ENCODE measurements at regions not wholly inside any gene's neighbourhood (a gene's known extent, or its start where the extent isn't known, plus 50 kb on each side); places are given as distances from the start of the nearest gene placed in this dataset.

DNA sequence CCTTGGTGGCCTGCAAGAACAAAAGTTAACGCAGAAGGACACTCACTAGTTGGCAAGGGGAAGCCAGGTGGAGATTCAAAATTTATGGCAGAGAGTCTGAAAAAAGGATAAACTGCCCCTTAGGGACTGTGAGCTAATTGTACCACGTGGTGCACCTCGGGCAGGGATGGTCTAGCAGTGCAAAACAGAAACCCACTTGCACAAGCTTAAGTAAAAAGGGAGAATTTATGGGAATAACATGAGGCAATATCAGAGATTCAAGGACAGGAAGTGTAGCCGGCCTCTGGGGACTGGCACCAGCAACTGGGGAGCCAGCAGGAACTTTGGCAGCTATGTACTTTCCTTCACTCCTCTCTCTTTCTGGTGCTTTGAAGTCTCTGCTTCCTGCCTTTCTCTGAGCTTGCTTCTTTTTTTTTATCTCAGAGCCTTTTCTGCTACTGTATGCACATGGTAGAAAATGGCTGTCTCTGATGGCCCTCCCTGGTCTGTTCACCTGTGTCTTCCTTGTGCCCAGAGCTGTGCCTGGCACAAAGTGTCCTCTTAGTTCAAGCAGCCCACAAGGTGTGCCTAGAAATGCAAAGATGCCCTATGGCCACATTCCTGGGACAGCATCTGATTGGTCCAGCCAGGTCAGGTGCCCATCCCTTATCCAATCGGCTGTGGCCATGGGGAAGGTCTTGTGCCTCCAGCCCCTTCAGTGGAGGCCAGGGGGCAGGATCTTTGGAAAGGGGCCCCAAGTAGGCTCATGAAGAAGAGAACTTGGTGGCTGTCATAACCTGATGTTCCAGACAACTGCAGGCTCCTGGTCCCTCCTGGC is 114.8 kb upstream of the ATP6AP2 start:
- DNase-seq (ENCODE audit: low read depth), result no peak
- in situ Hi-C loops (cut with HindIII; ENCODE audit: low pct_unique_long_range_greater_than_20kb, low sequenced_read_pairs), result no loop called here

DNA sequence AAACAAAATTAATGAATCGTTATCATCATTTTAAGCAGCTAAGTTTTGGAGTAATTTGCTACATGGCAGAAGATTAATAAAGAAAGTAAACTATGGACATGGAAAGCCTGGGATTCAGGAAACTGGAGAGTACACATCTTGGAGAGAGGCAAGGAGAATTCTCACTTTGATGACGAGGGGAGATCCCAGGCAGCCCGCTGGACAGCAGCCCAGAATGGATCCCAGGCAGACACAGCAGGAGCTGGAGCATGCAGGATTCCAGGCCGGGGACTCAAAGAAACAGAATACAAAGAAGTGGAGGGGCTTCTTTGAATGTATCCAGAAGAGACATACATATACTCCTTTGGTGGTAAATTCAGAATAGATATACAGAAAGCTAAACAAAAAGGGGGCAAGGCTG is 118.0 kb upstream of the ATP6AP2 start:
- no peak for DNase-seq (ENCODE audit: low read depth)
- in situ Hi-C loops (cut with HindIII; ENCODE audit: low pct_unique_long_range_greater_than_20kb, low sequenced_read_pairs), result no loop called here

DNA sequence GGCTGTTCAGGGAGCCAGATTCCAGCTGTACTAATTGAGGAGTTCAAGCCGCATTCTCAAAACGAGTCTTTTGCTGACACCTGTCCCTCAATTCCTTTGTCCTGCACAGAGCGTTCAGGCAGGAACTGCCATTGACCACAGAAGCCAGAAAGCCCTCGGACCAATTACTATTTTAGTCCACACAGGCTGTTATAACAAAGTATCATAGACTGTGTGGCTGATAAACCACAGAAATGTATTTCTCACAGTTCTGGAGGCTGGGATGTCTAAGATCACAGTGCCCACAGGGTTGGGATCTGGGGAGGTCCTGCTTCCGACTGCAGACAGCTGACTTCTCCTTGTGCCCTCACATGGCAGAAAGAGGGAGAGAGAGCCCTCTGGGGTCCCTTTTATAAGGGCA is 119.8 kb upstream of the ATP6AP2 start:
- in situ Hi-C loops (cut with HindIII; ENCODE audit: low pct_unique_long_range_greater_than_20kb, low sequenced_read_pairs), result no loop called here
- no peak for DNase-seq (ENCODE audit: low read depth)

DNA sequence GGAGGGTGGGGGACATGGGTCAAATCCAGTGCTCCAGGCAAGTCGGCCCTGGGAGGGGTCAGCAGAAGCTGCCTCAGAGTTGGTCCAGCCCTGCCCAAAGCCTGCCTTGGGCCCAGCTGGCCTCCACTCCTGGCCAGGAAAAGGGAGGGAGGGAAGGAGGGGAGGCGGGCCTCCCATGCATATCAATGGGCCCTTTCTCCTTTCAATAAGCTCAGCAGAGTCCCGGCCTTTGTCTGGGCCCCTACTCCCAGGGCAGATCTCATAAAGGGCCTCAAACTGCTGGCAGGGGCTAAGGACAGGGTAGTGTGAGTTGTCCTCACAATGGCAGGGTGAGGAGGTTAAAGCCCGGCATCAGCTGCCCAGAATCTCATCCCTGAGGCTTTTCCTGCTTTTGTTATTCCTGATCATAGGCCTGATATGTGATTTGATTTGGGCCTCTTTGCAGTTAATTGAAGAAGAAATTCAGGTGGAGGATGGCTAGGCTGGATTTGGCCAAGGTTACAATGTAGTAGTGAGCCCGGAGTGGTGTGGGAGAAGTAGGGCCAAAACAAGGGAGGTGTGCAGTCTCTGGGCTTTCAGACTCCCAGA is 121.1 kb upstream of the ATP6AP2 start:
- no peak for DNase-seq (ENCODE audit: low read depth)
- in situ Hi-C loops (cut with HindIII; ENCODE audit: low pct_unique_long_range_greater_than_20kb, low sequenced_read_pairs), result no loop called here

DNA sequence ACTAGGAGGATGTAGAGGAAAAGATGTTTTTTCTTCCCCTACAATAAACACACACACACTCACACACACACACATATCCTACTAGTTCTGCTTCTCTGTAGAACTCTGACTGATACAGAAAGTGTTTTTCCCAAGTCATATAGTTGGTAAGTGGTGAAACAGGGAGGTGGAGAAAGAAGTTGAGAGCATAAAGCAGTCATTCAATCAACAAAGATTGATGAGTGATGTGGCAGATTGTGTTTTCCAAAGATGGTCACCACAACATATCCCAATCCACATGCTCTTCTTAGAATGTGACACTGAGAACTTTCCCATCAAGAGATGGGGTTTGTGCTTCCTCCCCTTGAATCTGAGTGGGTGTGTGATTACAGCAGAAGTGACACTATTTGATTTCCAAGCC is 123.4 kb upstream of the ATP6AP2 start:
- in situ Hi-C loops (cut with HindIII; ENCODE audit: low pct_unique_long_range_greater_than_20kb, low sequenced_read_pairs), result no loop called here

DNA sequence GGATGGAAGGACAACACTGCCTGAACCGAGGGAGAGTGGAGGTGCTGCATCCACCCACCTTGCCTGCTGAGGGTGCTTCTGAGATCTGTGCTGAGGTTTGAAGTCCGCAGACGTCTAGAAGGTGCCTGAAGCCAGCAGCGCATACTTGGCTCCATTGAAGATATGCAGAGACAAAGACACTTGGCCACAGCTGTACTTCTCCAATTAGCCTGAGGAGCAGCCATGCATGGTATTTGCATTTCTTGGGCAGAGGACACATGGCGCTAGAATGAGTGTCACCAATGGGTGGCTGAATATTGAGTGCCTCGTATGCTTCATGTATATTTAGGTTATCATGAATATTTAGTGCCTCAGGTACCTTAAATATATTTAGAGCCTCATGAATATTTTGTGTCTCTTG is 128.7 kb upstream of the ATP6AP2 start:
- in situ Hi-C loops (cut with HindIII; ENCODE audit: low pct_unique_long_range_greater_than_20kb, low sequenced_read_pairs), result no loop called here

More for the DNA sequence above, 123.4 kb upstream of the ATP6AP2 start:
- DNase-seq (ENCODE audit: low read depth), result no peak

DNA sequence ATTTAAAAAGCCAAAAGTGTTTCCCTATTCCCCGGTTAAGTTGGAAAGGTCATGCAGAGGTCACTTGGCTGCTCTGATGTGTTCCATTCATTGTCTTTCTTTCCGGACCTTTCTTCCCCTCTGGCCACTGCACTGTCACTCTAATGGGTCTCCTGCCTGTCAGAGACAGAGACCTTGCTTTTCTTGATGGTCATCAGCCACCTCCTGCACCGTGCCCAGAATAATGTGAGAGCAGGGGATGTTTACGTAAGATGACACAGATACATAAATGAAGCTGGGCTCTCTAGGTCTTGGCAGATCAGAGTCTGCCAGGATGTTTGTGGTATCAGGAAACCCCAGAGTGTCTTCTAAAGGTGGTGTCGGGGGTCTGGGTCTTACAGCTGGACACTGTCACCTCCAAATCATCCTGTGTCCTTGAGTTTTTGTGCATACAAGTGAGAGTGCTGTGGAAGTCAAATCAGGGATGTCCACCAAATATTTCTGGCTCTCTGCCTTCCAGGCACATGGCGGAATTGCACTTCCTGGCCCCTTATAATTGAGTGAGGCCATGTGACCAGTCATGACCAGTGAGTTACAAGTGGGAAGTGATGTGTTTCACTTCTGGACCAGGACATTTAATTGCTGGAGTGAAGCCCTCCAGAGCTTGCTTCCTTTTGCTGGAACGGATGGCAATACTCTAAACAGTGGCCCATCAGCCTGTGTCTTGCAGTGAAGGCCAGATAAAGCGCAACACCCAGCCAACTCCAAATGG is 130.6 kb upstream of the ATP6AP2 start:
- no peak for DNase-seq (ENCODE audit: low read depth)
- in situ Hi-C loops (cut with HindIII; ENCODE audit: low pct_unique_long_range_greater_than_20kb, low sequenced_read_pairs), result no loop called here

More for the DNA sequence above, 128.7 kb upstream of the ATP6AP2 start:
- no peak for DNase-seq (ENCODE audit: low read depth)

DNA sequence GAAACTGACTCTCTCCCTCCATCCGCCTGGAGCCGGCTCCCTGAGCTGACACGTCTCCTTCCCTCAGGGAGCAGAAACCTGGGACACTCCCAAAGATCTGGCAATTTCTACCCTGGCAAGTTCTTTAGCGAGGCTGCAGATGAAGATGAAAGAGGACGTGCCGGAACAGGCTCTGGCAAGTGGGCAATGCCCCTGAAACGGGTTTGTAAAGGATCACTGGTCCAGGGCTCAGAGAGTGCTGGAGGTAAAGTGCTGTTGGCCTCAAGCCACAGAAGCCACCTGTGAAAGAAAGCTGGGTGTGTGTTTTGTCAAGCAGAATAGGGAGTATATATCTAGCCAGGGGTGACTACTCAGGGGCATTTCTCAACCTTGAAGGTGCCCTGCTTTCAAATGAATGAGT is 131.4 kb upstream of the ATP6AP2 start:
- in situ Hi-C loops (cut with HindIII; ENCODE audit: low pct_unique_long_range_greater_than_20kb, low sequenced_read_pairs), result no loop called here
- no peak for DNase-seq (ENCODE audit: low read depth)

DNA sequence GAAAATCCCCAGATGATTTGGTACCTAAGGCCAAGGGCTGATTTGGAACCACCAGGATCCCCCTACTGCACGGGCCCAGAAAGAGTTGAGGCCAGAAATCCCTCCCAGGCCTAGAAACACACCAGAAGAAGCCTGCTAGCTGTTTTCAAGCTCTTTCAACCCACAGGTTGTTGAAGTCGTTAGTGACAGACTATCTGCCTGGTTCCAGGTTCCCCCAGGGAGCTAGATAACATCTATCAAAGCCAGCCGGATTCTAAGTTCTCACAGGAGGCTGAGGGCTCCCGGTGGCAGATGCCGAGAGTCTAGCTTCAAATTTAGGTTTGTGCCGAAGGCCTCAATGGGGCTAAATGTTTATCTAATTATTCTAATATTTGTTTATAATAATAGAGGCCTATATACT is 132.0 kb upstream of the ATP6AP2 start:
- DNase-seq (ENCODE audit: low read depth), result no peak
- in situ Hi-C loops (cut with HindIII; ENCODE audit: low pct_unique_long_range_greater_than_20kb, low sequenced_read_pairs), result no loop called here

DNA sequence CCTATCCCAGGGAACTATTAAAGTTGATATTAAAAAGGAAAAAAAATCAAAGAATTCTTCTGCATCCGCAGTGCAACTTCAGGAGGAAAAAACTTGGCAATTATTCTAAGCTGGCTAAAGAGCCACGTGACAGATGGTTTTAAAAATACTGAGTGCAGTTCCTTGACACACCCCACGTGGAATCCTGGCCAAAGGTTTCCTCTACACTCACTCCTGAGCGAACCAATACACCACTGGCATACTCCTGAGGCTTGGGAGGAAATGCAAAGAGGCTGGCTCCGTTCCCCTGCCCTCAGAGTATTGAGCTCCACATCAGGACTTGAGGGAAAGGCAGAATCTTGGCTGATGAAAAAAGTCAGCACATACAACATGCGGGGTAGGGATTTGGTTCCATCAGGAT is 133.8 kb upstream of the ATP6AP2 start:
- no peak for DNase-seq (ENCODE audit: low read depth)
- in situ Hi-C loops (cut with HindIII; ENCODE audit: low pct_unique_long_range_greater_than_20kb, low sequenced_read_pairs), result no loop called here

DNA sequence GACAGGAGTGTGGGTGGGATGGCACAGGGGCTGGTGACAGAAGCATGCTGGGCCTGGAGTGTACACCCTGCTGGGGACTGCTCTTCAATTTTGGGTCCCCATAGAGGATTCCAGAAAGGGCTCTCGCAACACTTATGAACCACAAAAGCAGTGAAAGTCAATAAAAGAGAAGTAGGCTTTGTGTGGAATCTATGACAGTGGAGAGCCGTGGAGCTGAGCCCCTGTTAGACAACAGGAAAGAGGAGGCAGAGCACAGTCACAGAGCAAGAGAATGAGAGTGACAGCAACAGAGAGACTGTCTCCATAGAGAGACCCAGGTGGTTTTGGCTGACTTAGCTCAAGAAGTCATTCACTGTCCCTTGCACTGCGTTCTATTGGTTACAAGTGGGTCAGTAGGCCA is 135.1 kb upstream of the ATP6AP2 start:
- in situ Hi-C loops (cut with HindIII; ENCODE audit: low pct_unique_long_range_greater_than_20kb, low sequenced_read_pairs), result no loop called here
- no peak for DNase-seq (ENCODE audit: low read depth)

DNA sequence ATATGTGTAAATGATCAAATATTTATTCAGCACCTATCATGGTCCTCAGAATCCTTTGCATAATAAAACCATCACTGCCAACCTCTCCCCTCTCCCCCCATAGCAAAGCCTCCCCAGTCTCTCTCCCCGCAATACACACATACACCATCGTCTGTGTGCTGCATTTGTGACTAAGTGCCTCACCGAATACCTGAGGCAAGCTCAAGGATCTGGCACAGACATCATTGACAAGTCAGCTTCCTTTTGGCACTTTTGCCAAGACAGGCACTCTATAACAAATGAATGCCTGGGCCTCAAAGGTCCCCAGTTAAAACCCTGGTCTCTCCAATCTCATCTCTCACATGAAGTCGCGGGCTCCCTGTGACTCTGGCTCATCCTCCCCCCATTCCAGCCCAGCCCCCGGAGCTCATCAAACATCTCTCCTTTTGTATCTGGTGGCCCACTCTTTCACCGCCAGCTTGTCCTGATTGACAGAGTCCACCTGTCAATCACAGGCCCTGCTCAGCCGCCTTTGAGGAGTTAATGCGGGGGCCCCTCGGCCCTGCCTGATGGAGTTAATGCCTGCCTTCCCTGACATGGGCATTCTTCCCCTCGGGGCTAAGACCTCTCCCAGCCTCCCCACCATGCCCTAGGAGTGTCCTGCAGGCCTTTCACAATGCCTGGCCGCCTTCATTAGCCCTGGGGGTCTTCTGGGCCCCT is 135.8 kb upstream of the ATP6AP2 start:
- DNase-seq (ENCODE audit: low read depth), result no peak
- in situ Hi-C loops (cut with HindIII; ENCODE audit: low pct_unique_long_range_greater_than_20kb, low sequenced_read_pairs), result no loop called here

DNA sequence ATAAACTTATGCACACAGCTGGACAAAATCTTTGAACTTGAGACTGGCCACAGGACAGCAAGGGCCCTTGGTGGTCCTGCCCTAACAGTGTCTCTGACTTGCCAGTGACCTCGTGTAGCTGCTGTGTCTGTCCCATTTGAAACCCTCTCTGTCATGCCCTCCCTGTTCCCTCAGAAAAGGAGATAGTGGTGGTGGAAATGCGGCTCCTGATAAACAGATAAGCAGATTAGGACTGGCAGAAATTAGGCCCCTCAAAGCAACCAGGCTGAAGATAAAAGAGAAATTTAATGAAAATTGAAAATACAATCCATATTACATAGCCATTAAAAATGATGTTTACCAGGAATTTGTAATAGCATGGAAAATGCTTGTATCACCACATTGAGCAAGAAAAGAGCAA is 136.6 kb upstream of the ATP6AP2 start:
- in situ Hi-C loops (cut with HindIII; ENCODE audit: low pct_unique_long_range_greater_than_20kb, low sequenced_read_pairs), result no loop called here
- DNase-seq (ENCODE audit: low read depth), result no peak

DNA sequence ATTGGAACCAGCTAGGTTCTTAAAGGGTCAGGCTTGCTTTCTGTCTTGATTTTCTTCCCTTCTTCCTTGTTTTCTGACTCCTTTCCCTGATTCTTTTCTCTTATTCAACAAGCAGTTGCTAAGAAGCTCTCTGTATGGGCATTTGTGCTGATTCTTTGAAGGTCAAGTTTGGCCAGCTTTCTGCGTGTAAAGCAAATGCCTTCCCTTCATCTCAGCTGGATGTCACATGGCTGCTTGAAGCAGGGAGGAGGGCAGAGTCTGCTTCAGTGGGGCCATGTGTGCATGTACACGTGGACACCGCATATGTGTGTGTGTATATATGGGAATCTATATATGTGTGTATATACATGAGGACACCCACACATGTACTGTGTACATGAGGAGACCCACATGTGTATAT is 139.9 kb upstream of the ATP6AP2 start:
- no peak for DNase-seq (ENCODE audit: low read depth)
- in situ Hi-C loops (cut with HindIII; ENCODE audit: low pct_unique_long_range_greater_than_20kb, low sequenced_read_pairs), result no loop called here

DNA sequence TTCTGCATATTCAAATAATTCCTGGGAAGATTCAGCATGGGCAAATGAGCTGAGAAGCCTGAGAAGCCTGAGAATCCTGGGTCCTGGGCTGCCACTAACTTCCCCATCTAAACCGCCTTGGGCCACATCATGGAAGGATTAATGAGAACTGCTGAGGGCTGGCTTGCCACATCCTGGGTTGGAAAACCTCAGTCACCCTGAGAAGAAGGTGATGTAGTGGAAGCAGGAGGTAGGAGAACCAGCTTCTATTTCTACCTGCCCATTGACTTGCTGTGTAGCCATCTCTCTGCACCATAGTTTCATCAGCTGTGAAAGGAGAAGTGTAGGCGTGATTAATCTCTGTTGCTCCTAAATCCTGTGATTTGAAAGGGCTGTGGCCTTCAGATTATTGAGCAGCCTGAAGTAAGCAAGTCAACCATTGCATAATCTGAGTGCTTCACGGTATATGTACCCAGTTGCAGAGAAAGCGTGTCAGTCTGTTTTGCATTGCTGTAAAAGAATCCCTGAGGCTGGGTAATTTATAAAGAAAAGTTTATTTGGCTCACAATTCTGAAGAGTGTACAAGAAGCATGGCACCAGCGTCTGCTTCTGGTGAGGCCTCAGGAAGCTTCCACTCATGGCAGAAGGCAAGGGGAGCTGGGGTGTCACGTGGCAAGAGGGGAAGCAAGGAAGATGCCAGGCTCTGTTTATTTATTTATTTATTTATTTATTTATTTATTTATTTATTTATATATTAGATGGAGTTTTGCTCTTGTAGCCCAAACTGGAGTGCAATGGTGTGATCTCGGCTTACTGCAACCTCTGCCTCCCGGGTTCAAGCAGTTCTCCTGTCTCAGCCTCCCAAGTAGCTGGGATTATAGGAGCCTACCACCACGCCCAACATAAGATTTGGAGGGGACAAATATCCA is 140.9 kb upstream of the ATP6AP2 start:
- in situ Hi-C loops (cut with HindIII; ENCODE audit: low pct_unique_long_range_greater_than_20kb, low sequenced_read_pairs), result no loop called here
- no peak for DNase-seq (ENCODE audit: low read depth)

DNA sequence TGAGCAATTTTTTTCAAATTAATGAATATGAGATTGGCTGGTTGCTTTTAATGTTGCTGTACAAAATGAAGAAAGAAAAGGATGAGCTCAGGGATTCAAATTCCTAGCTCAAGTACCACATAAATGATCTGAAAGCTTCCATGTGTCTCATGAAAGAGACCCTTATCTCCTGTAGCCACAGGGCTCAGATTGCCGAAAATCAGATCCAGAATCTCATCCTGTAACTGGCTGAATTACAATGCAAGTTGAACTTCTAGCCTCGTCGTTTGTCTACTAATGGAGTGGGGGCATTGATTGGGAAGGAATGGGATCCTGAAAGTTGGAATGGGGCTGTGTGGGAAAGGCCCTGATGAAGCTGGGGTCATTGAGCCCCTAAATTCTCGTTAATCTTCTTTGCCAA is 143.4 kb upstream of the ATP6AP2 start:
- in situ Hi-C loops (cut with HindIII; ENCODE audit: low pct_unique_long_range_greater_than_20kb, low sequenced_read_pairs), result no loop called here

DNA sequence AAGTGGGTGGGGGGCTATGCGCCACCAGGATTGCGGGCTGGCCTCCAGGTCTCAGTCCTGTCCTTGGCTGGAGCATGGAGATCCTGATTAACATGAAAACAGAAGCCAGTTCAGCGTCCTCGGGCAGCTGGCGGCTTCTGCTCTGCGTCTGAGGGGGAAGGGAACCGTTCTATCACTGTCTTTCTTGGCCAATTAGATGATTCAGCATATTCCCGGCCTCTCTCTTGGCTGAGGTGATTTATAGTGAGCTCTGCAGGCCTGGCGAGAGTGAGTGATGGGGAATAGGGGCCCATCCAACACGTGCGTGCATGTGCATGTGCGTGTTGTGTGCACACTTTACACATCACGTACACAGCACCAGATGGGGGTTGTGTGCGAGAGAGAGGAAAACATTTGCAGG is 145.8 kb upstream of the ATP6AP2 start:
- in situ Hi-C loops (cut with HindIII; ENCODE audit: low pct_unique_long_range_greater_than_20kb, low sequenced_read_pairs), result no loop called here
- DNase-seq (ENCODE audit: low read depth), result no peak

More for the DNA sequence above, 143.4 kb upstream of the ATP6AP2 start:
- DNase-seq (ENCODE audit: low read depth), result no peak

DNA sequence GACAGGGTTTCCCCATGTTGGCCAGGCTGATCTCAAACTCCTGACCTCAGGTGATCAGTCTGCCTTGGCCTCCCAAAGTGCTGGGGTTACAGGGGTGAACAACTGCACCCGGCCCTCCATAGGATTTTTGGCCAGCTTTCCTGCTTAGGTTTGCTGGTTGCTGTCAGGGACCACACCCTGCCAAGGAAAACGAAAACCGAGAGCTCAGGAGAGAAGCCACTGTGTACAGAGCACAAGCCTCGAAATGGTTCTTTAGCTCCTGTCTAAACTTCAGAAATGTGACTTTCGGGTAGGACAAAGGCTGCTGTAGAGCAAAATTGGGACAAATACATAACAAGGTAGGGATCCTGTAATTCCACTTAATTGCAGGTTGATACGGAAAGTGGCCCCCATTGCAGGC is 146.3 kb upstream of the ATP6AP2 start:
- DNase-seq (ENCODE audit: low read depth), result no peak
- in situ Hi-C loops (cut with HindIII; ENCODE audit: low pct_unique_long_range_greater_than_20kb, low sequenced_read_pairs), result no loop called here
